Fibroblast of lung (primary cell): ENCODE measurements at regions not wholly inside any gene's neighbourhood (a gene's known extent, or its start where the extent isn't known, plus 50 kb on each side); places are given as distances from the start of the nearest gene placed in this dataset.

ENCODE experiments used
- DNase-seq, 2 donors: peaks; one replicate each; pipeline versions ENCODE4 v3.0.0 to v3.0.0-alpha.2; 2010; ENCODE audit warnings: low read depth in 2 of 2
- H2AFZ ChIP-seq: 2 replicates; pipeline ENCODE4 v1.5.1; 2012; ENCODE audit warnings: low read length, control low read depth, inconsistent platforms
- H3K27ac ChIP-seq: 2 replicates; pipeline ENCODE4 v1.5.1; 2011; ENCODE audit warnings: low read length, control low read depth; ENCODE audit not compliant: insufficient read depth
- H3K27me3 ChIP-seq: 2 replicates; pipeline ENCODE4 v1.5.1; 2011; ENCODE audit warnings: mild to moderate bottlenecking, low read length; ENCODE audit not compliant: control insufficient read depth, insufficient read depth
- H3K36me3 ChIP-seq: 2 replicates; pipeline ENCODE4 v1.5.1; 2011; ENCODE audit warnings: low read length; ENCODE audit not compliant: control insufficient read depth, insufficient read depth
- H3K4me1 ChIP-seq: 2 replicates; pipeline ENCODE4 v1.5.1; 2011; ENCODE audit warnings: low read length; ENCODE audit not compliant: control insufficient read depth, insufficient read depth; ENCODE audit errors: extremely low read depth
- H3K4me2 ChIP-seq: 2 replicates; pipeline ENCODE4 v1.5.1; 2011; ENCODE audit warnings: low read length, control low read depth; ENCODE audit not compliant: insufficient read depth; ENCODE audit errors: extremely low read depth
- H3K4me3 ChIP-seq, 4 experiments: fragments of 200-600 bp in 1 of 4; sonication (generic) in 1 of 4; replicated peaks in 1 of 4; 2 replicates each; pipeline ENCODE4 v1.5.1; 2011 to 2016; ENCODE audit warnings: low read length in 4 of 4, low read depth in 3 of 4, mild to moderate bottlenecking in 3 of 4, control low read depth in 2 of 4, inconsistent platforms in 1 of 4, mixed read lengths in 1 of 4; ENCODE audit not compliant: insufficient read depth in 1 of 4; ENCODE audit errors: control extremely low read depth in 1 of 4
- H3K79me2 ChIP-seq: 2 replicates; pipeline ENCODE4 v1.5.1; 2012; ENCODE audit warnings: mild to moderate bottlenecking, low read length, inconsistent platforms; ENCODE audit not compliant: control insufficient read depth, insufficient read depth
- H3K9ac ChIP-seq: 2 replicates; pipeline ENCODE4 v1.5.1; 2011; ENCODE audit warnings: mild to moderate bottlenecking, low read length, control low read depth; ENCODE audit not compliant: insufficient read depth
- H3K9me3 ChIP-seq: 2 replicates; pipeline ENCODE4 v1.5.1; 2012; ENCODE audit warnings: low read depth, low read length; ENCODE audit not compliant: control insufficient read depth, insufficient read depth
- H4K20me1 ChIP-seq: 2 replicates; pipeline ENCODE4 v1.5.1; 2011; ENCODE audit warnings: low read length; ENCODE audit not compliant: control insufficient read depth, insufficient read depth; ENCODE audit errors: extremely low read depth
- EZH2 ChIP-seq: IDR thresholded peaks from 2 replicates; pipeline ENCODE4 v1.5.1; 2012; ENCODE audit warnings: low read length, control low read depth, mild to moderate bottlenecking; ENCODE audit errors: missing control alignments
- TF ChIP-seq, protein P1 (sequence below), 2 donors: IDR thresholded peaks in 1 of 2; conservative IDR thresholded peaks in 1 of 2; 1 replicate in 1 of 2; 2 replicates in 1 of 2; pipeline ENCODE4 v1.5.1; 2011 to 2012; ENCODE audit warnings: low read length in 2 of 2, control low read depth in 1 of 2, inconsistent platforms in 1 of 2, low read depth in 1 of 2, mild to moderate bottlenecking in 1 of 2

DNA sequence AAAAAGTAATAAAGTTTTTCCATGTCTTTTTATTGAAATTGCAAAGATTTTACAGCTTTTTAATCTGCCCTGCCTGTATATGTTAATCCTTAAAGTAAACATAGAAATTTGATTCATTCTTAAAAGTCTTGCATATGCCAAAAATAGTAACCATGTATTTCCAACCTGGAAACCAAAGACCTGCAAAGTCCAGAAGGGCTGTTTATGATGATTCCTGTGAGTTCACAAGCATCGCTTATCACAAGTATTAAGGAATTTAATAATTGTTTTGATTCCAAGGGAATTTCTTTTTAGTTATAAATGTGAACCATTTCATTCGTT, 199.1 kb downstream of the PTPRC start:
- Histone ChIP-seq H3K79me2 (no peaks in the 10 kb centered on the region), H4K20me1 (no peaks in the 10 kb centered on the region), H3K4me1 (no peaks in the 10 kb centered on the region), H3K9me3 (no peaks in the 10 kb centered on the region), H3K9ac (no peak overlapping the region), H3K36me3 (no peaks in the 10 kb centered on the region), H3K4me2 (no peak overlapping the region), H3K27me3 (no peaks in the 10 kb centered on the region), H3K27ac (no peak overlapping the region), H2AFZ (no peak overlapping the region), H3K4me3 (no peak overlapping the region)
- TF ChIP-seq, protein P1, sequence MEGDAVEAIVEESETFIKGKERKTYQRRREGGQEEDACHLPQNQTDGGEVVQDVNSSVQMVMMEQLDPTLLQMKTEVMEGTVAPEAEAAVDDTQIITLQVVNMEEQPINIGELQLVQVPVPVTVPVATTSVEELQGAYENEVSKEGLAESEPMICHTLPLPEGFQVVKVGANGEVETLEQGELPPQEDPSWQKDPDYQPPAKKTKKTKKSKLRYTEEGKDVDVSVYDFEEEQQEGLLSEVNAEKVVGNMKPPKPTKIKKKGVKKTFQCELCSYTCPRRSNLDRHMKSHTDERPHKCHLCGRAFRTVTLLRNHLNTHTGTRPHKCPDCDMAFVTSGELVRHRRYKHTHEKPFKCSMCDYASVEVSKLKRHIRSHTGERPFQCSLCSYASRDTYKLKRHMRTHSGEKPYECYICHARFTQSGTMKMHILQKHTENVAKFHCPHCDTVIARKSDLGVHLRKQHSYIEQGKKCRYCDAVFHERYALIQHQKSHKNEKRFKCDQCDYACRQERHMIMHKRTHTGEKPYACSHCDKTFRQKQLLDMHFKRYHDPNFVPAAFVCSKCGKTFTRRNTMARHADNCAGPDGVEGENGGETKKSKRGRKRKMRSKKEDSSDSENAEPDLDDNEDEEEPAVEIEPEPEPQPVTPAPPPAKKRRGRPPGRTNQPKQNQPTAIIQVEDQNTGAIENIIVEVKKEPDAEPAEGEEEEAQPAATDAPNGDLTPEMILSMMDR (conservative IDR thresholded peaks at IDR 0.05 in 1 of 2, IDR thresholded peaks at IDR 0.05 in 1 of 2; ENCODE audit: low read depth in 1 of 2, low read length in 2 of 2), result no peak
- TF ChIP-seq EZH2, result no peak
- DNase-seq, result no peak

DNA sequence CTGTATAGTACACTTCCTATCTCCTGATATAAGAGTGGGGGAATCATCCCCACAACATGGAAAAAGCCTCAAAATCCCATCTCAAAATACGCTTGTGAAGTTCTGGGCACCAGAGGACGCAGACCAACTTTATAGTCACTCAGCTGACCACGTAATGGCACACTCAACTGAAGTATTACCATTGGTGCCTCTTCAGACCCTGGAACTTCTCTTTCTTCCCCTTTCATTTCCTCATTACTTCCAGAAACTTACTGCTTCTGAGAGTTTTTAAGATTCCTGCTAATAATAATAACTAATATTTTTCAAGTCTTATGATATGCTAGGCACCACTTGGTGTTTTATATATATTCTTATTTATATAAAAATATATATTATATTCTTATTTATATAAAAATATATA, 202.6 kb downstream of the PTPRC start:
- Histone ChIP-seq H3K9me3 (no peaks in the 10 kb centered on the region), H3K27me3 (no peaks in the 10 kb centered on the region), H3K4me3 (no peak overlapping the region), H4K20me1 (no peaks in the 10 kb centered on the region), H3K27ac (no peak overlapping the region), H3K79me2 (no peaks in the 10 kb centered on the region), H3K4me1 (no peaks in the 10 kb centered on the region), H3K9ac (no peak overlapping the region), H3K4me2 (no peak overlapping the region), H2AFZ (no peak overlapping the region), H3K36me3 (no peaks in the 10 kb centered on the region)
- TF ChIP-seq, protein P1 (conservative IDR thresholded peaks at IDR 0.05 in 1 of 2, IDR thresholded peaks at IDR 0.05 in 1 of 2; ENCODE audit: low read depth in 1 of 2, low read length in 2 of 2), result no peak
- TF ChIP-seq EZH2, result no peak
- DNase-seq, result no peak

DNA sequence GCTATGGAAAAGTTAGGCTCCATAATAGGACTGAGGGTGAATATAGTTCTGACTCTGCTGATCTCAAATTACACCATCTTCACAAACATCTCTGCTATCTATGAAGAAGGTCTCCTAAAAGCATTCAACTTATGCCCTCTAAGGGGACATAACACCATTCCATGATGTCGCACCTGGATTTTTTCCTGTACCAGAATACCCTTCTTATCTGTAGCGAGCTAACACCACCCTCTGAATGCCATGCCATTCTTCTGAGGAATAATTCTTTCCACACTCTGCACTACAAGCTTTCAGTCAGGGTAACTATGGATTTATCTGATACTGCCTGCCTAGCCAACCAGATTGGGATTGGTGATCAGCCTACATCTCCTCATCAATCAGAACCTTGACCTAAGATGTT, 203.8 kb downstream of the PTPRC start:
- Histone ChIP-seq H4K20me1 (no peaks in the 10 kb centered on the region), H3K27me3 (no peaks in the 10 kb centered on the region), H3K4me2 (no peak overlapping the region), H3K9ac (no peak overlapping the region), H2AFZ (no peak overlapping the region), H3K4me1 (no peaks in the 10 kb centered on the region), H3K79me2 (no peaks in the 10 kb centered on the region), H3K4me3 (no peak overlapping the region), H3K36me3 (no peaks in the 10 kb centered on the region), H3K27ac (no peak overlapping the region), H3K9me3 (no peaks in the 10 kb centered on the region)
- no peak for TF ChIP-seq EZH2
- TF ChIP-seq, protein P1 (conservative IDR thresholded peaks at IDR 0.05 in 1 of 2, IDR thresholded peaks at IDR 0.05 in 1 of 2; ENCODE audit: low read depth in 1 of 2, low read length in 2 of 2), result no peak
- DNase-seq, result no peak
